Breast epithelium (tissue), 3 donors: ENCODE measurements at regions not wholly inside any gene's neighbourhood (a gene's known extent, or its start where the extent isn't known, plus 50 kb on each side); places are given as distances from the start of the nearest gene placed in this dataset.

Experiments used
- CTCF ChIP-seq, 3 donors: fragments of 450-650 bp; IDR thresholded peaks; one replicate each; pipeline ENCODE4 v1.5.1; 2016 to 2017; ENCODE audit warnings: antibody characterized with exemption in 3 of 3, mild to moderate bottlenecking in 3 of 3, moderate library complexity in 3 of 3
- POLR2A ChIP-seq: fragments of 450-650 bp; IDR thresholded peaks from one replicate; pipeline ENCODE4 v1.6.1; 2016; ENCODE audit warnings: antibody characterized with exemption, mild to moderate bottlenecking, moderate library complexity

- TF ChIP-seq POLR2A (no peak), CTCF (IDR thresholded peaks at IDR 0.05) (no peak)
Measured at GRCh38 chr2:6109831-6110230, 417.6 kb downstream of the SOX11 start.
